ENCODE measurements at regions not wholly inside any gene's neighbourhood (a gene's known extent, or its start where the extent isn't known, plus 50 kb on each side); places are given as distances from the start of the nearest gene placed in this dataset.

GRCh38 chr9:120291050-120291449, 288.9 kb downstream of the CDK5RAP2 start:
- TF ChIP-seq FOXK1 (CRISPR knock-in tag; IDR thresholded peaks at IDR 0.05) (no peak), MYBL2 (CRISPR knock-in tag; IDR thresholded peaks at IDR 0.05) (no peak), CTCF (IDR thresholded peaks at IDR 0.05) (no peak), ZNF121 (CRISPR knock-in tag; IDR thresholded peaks at IDR 0.05) (no peak), ESRRA (CRISPR knock-in tag; IDR thresholded peaks at IDR 0.05; ENCODE audit: borderline replicate concordance) (no peak), TP53 (CRISPR knock-in tag; IDR thresholded peaks at IDR 0.05) (no peak), E2F4 (CRISPR knock-in tag; IDR thresholded peaks at IDR 0.05; ENCODE audit: borderline replicate concordance, low read depth) (no peak), NR3C1 (CRISPR knock-in tag; conservative IDR thresholded peaks at IDR 0.05; ENCODE audit: low read depth) (no peak), HMGXB4 (CRISPR knock-in tag; IDR thresholded peaks at IDR 0.05) (no peak), IRF1 (CRISPR knock-in tag; IDR thresholded peaks at IDR 0.05) (no peak)
